Activated CD4-positive, alpha-beta memory T cell treated with anti-CD3 and anti-CD28 coated beads for 36 hours (primary cell): ENCODE measurements at regions not wholly inside any gene's neighbourhood (a gene's known extent, or its start where the extent isn't known, plus 50 kb on each side); places are given as distances from the start of the nearest gene placed in this dataset.
"Not testable (repeated sequence)": the region's sequence is repeated elsewhere in the genome, so short reads cannot be mapped to it uniquely, and the experiment has no call there.

Experiments used
- CTCF ChIA-PET: fragments of 350-600 bp; sonication (Branson Sonifier 250); formaldehyde crosslinking; loops from one replicate; lab custom pipeline; 2021; ENCODE audit warnings: antibody characterized with exemption, inconsistent platforms; lab: Charles Lee
- POLR2A ChIA-PET: fragments of 350-600 bp; sonication (Branson Sonifier 250); formaldehyde crosslinking; loops from one replicate; lab custom pipeline; 2021; ENCODE audit warnings: antibody characterized with exemption; lab: Charles Lee
- DNase-seq: peaks from one replicate; pipeline ENCODE4 v3.0.0-alpha.2; 2020
- H3K27ac Mint-ChIP-seq: one replicate; pipeline ENCODE4 v1.8.0; 2021; ENCODE audit warnings: mixed read lengths
- H3K27me3 Mint-ChIP-seq: one replicate; pipeline ENCODE4 v1.8.0; 2021; ENCODE audit warnings: mixed read lengths
- H3K36me3 Mint-ChIP-seq: one replicate; pipeline ENCODE4 v1.8.0; 2021; ENCODE audit warnings: mixed read lengths
- H3K4me1 Mint-ChIP-seq: one replicate; pipeline ENCODE4 v1.8.0; 2021; ENCODE audit warnings: low read depth, mixed read lengths
- H3K4me3 Mint-ChIP-seq: one replicate; pipeline ENCODE4 v1.8.0; 2021; ENCODE audit warnings: mild to moderate bottlenecking, mixed read lengths
- H3K9me3 Mint-ChIP-seq: one replicate; pipeline ENCODE4 v1.8.0; 2021; ENCODE audit warnings: mixed read lengths
- intact Hi-C: fragments of 100-400 bp; cut with micrococcal nuclease; formaldehyde crosslinking; loops from one replicate; pipeline ENCODE4 v1.15.1; 2023

GRCh38 chr4:133550436-133550835 lies 401.3 kb downstream of the PCDH10 start:
- ChIA-PET CTCF (no interaction called here), POLR2A (no interaction called here)
- DNase-seq = no peak
- Mint-ChIP-seq H3K27ac (no peak overlapping the region), H3K27me3 (no peaks in the 10 kb centered on the region), H3K36me3 (no peaks in the 10 kb centered on the region), H3K4me1 (no peaks in the 10 kb centered on the region), H3K4me3 (no peak overlapping the region), H3K9me3 (no peaks in the 10 kb centered on the region)
- intact Hi-C loops = no loop called here

- no peak overlapping the region for H3K4me3 Mint-ChIP-seq
- no peak for DNase-seq
- ChIA-PET POLR2A (no interaction called here), CTCF (interaction anchor here (0.7 kb wide), 1 partner anchor 39 kb away, joined by 3 read pairs; no protein-coding TSS in a partner anchor)
- intact Hi-C loops = no loop called here
- H3K36me3 Mint-ChIP-seq = no peaks in the 10 kb centered on the region
- no peaks in the 10 kb centered on the region for H3K4me1 Mint-ChIP-seq
- no peaks in the 10 kb centered on the region for H3K27me3 Mint-ChIP-seq
- peaks cover 10% of the 10 kb centered on the region for H3K9me3 Mint-ChIP-seq
- H3K27ac Mint-ChIP-seq = no peak overlapping the region
These were observed 395.0 kb downstream of the PCDH10 start for GRCh38 chr4:133544097-133544496.

GRCh38 chr4:133537780-133538281 lies 388.7 kb downstream of the PCDH10 start:
- Mint-ChIP-seq H3K36me3 (no peaks in the 10 kb centered on the region), H3K27ac (no peak overlapping the region), H3K27me3 (no peaks in the 10 kb centered on the region), H3K9me3 (peaks cover 15% of the 10 kb centered on the region), H3K4me3 (no peak overlapping the region), H3K4me1 (no peaks in the 10 kb centered on the region)
- CTCF ChIA-PET = no interaction called here
- POLR2A ChIA-PET = no interaction called here
- DNase-seq = no peak
- intact Hi-C loops = no loop called here

- CTCF ChIA-PET, H3K27ac Mint-ChIP-seq, H3K4me3 Mint-ChIP-seq, DNase-seq, intact Hi-C loops, H3K4me1 Mint-ChIP-seq, H3K27me3 Mint-ChIP-seq, H3K36me3 Mint-ChIP-seq, POLR2A ChIA-PET: not testable (repeated sequence)
- H3K9me3 Mint-ChIP-seq = peaks cover 22% of the 10 kb centered on the region
These were observed 385.1 kb downstream of the PCDH10 start for GRCh38 chr4:133534224-133534623.

- Mint-ChIP-seq H3K9me3 (peaks cover 3% of the 10 kb centered on the region), H3K36me3 (no peaks in the 10 kb centered on the region), H3K27ac (no peak overlapping the region), H3K4me3 (no peak overlapping the region), H3K27me3 (no peaks in the 10 kb centered on the region), H3K4me1 (no peaks in the 10 kb centered on the region)
- ChIA-PET POLR2A (no interaction called here), CTCF (no interaction called here)
- intact Hi-C loops = no loop called here
- no peak for DNase-seq
These were observed 375.3 kb downstream of the PCDH10 start for GRCh38 chr4:133524369-133524768.

- peaks cover 24% of the 10 kb centered on the region for H3K9me3 Mint-ChIP-seq
- no peak overlapping the region for H3K27ac Mint-ChIP-seq
- intact Hi-C loops = no loop called here
- no peak overlapping the region for H3K4me3 Mint-ChIP-seq
- POLR2A ChIA-PET = no interaction called here
- no peaks in the 10 kb centered on the region for H3K27me3 Mint-ChIP-seq
- no peaks in the 10 kb centered on the region for H3K36me3 Mint-ChIP-seq
- DNase-seq = no peak
- CTCF ChIA-PET = no interaction called here
- no peaks in the 10 kb centered on the region for H3K4me1 Mint-ChIP-seq
These were observed 364.8 kb downstream of the PCDH10 start for GRCh38 chr4:133513901-133514300.

GRCh38 chr4:133498149-133498548 lies 349.1 kb downstream of the PCDH10 start:
- CTCF ChIA-PET = interaction anchor here (0.7 kb wide), 1 partner anchor 103 kb away, joined by 3 read pairs; no protein-coding TSS in a partner anchor

GRCh38 chr4:133493776-133494175 lies 344.7 kb downstream of the PCDH10 start:
- Mint-ChIP-seq H3K27ac (no peak overlapping the region), H3K27me3 (no peaks in the 10 kb centered on the region), H3K36me3 (no peaks in the 10 kb centered on the region), H3K9me3 (peaks cover 7% of the 10 kb centered on the region), H3K4me3 (no peak overlapping the region), H3K4me1 (no peaks in the 10 kb centered on the region)
- ChIA-PET POLR2A (no interaction called here), CTCF (no interaction called here)
- no peak for DNase-seq
- intact Hi-C loops = no loop called here

More at GRCh38 chr4:133498149-133498548, 349.1 kb downstream of the PCDH10 start:
- intact Hi-C loops = no loop called here
- Mint-ChIP-seq H3K9me3 (peaks cover 5% of the 10 kb centered on the region), H3K4me3 (no peak overlapping the region), H3K4me1 (no peaks in the 10 kb centered on the region), H3K36me3 (no peaks in the 10 kb centered on the region), H3K27me3 (no peaks in the 10 kb centered on the region), H3K27ac (no peak overlapping the region)
- no peak for DNase-seq
- POLR2A ChIA-PET = no interaction called here

- Mint-ChIP-seq H3K9me3 (peaks cover 7% of the 10 kb centered on the region), H3K4me1 (no peaks in the 10 kb centered on the region), H3K4me3 (no peak overlapping the region), H3K36me3 (no peaks in the 10 kb centered on the region), H3K27me3 (no peaks in the 10 kb centered on the region), H3K27ac (no peak overlapping the region)
- DNase-seq = no peak
- intact Hi-C loops = no loop called here
- POLR2A ChIA-PET = no interaction called here
- CTCF ChIA-PET = no interaction called here
These were observed 344.1 kb downstream of the PCDH10 start for GRCh38 chr4:133493241-133493640.

- H3K27ac Mint-ChIP-seq = no peak overlapping the region
- ChIA-PET POLR2A (no interaction called here), CTCF (no interaction called here)
- H3K4me1 Mint-ChIP-seq = no peaks in the 10 kb centered on the region
- intact Hi-C loops = no loop called here
- peaks cover 9% of the 10 kb centered on the region for H3K9me3 Mint-ChIP-seq
- no peak overlapping the region for H3K4me3 Mint-ChIP-seq
- no peak for DNase-seq
- no peaks in the 10 kb centered on the region for H3K27me3 Mint-ChIP-seq
- H3K36me3 Mint-ChIP-seq = no peaks in the 10 kb centered on the region
These were observed 335.2 kb downstream of the PCDH10 start for GRCh38 chr4:133484287-133484686.

- POLR2A ChIA-PET = no interaction called here
- Mint-ChIP-seq H3K4me1 (no peaks in the 10 kb centered on the region), H3K27me3 (no peaks in the 10 kb centered on the region), H3K36me3 (no peaks in the 10 kb centered on the region), H3K27ac (no peak overlapping the region), H3K9me3 (peaks cover 9% of the 10 kb centered on the region), H3K4me3 (no peak overlapping the region)
- CTCF ChIA-PET = no interaction called here
- intact Hi-C loops = no loop called here
- no peak for DNase-seq
These were observed 334.6 kb downstream of the PCDH10 start for GRCh38 chr4:133483600-133484246.

- Mint-ChIP-seq H3K27me3 (no peaks in the 10 kb centered on the region), H3K27ac (no peak overlapping the region), H3K4me1 (no peaks in the 10 kb centered on the region), H3K36me3 (no peaks in the 10 kb centered on the region), H3K4me3 (no peak overlapping the region), H3K9me3 (peaks cover 15% of the 10 kb centered on the region)
- intact Hi-C loops = no loop called here
- CTCF ChIA-PET = no interaction called here
- POLR2A ChIA-PET = no interaction called here
- DNase-seq = no peak
These were observed 327.0 kb downstream of the PCDH10 start for GRCh38 chr4:133476063-133476462.

GRCh38 chr4:133474501-133474900 lies 325.4 kb downstream of the PCDH10 start:
- Mint-ChIP-seq H3K4me3 (no peak overlapping the region), H3K27ac (no peak overlapping the region), H3K36me3 (no peaks in the 10 kb centered on the region), H3K9me3 (peaks cover 17% of the 10 kb centered on the region), H3K4me1 (no peaks in the 10 kb centered on the region), H3K27me3 (no peaks in the 10 kb centered on the region)
- POLR2A ChIA-PET = no interaction called here
- intact Hi-C loops = no loop called here
- DNase-seq = no peak
- CTCF ChIA-PET = interaction anchor here (0.6 kb wide), 1 partner anchor 14 kb away, joined by 4 read pairs; no protein-coding TSS in a partner anchor
